UCSD-AML1 (cell line): ENCODE measurements at regions not wholly inside any gene's neighbourhood (a gene's known extent, or its start where the extent isn't known, plus 50 kb on each side); places are given as distances from the start of the nearest gene placed in this dataset.

Source experiments
- DNase-seq: peaks from one replicate; lab custom pipeline; 2025; ENCODE audit not compliant: unreplicated experiment; lab: John Stamatoyannopoulos, UW

GRCh38 chr6:1124885-1125284 lies 187.0 kb upstream of the FOXQ1 start:
- DNase-seq = no peak

- no peak for DNase-seq
These were observed 188.2 kb upstream of the FOXQ1 start for GRCh38 chr6:1123386-1124375.

- DNase-seq = no peak
These were observed 189.8 kb upstream of the FOXQ1 start for GRCh38 chr6:1122083-1122482.

- DNase-seq = no peak
These were observed 193.6 kb upstream of the FOXQ1 start for GRCh38 chr6:1118287-1118647.

- no peak for DNase-seq
These were observed 194.2 kb upstream of the FOXQ1 start for GRCh38 chr6:1117530-1118286.

GRCh38 chr6:1116149-1116548 lies 195.7 kb upstream of the FOXQ1 start:
- DNase-seq = no peak

GRCh38 chr6:1113916-1114540 lies 197.9 kb upstream of the FOXQ1 start:
- no peak for DNase-seq

- no peak for DNase-seq
These were observed 200.5 kb upstream of the FOXQ1 start for GRCh38 chr6:1111361-1111760.

- DNase-seq = no peak
These were observed 201.0 kb upstream of the FOXQ1 start for GRCh38 chr6:1110941-1111349.

GRCh38 chr6:1110164-1110563 lies 201.7 kb upstream of the FOXQ1 start:
- DNase-seq = no peak

GRCh38 chr6:1109134-1109533 lies 202.8 kb upstream of the FOXQ1 start:
- DNase-seq = no peak

- no peak for DNase-seq
These were observed 203.7 kb upstream of the FOXQ1 start for GRCh38 chr6:1108198-1108597.

GRCh38 chr6:1107578-1107977 lies 204.3 kb upstream of the FOXQ1 start:
- no peak for DNase-seq

GRCh38 chr6:1105833-1106400 lies 206.0 kb upstream of the FOXQ1 start:
- no peak for DNase-seq

- DNase-seq = no peak
These were observed 206.8 kb upstream of the FOXQ1 start for GRCh38 chr6:1104988-1105670.

GRCh38 chr6:1103945-1104623 lies 207.8 kb upstream of the FOXQ1 start:
- DNase-seq = no peak

GRCh38 chr6:1103021-1103420 lies 208.9 kb upstream of the FOXQ1 start:
- no peak for DNase-seq

- DNase-seq = no peak
These were observed 211.6 kb upstream of the FOXQ1 start for GRCh38 chr6:1100269-1100668.

GRCh38 chr6:1099264-1099663 lies 212.6 kb upstream of the FOXQ1 start:
- no peak for DNase-seq
